GM23338 (cell line): ENCODE measurements at regions not wholly inside any gene's neighbourhood (a gene's known extent, or its start where the extent isn't known, plus 50 kb on each side); places are given as distances from the start of the nearest gene placed in this dataset.

Experiments used
- CTCF ChIP-seq, 2 experiments: fragments of 200-600 bp in 1 of 2; sonication (generic) in 1 of 2; conservative IDR thresholded peaks; 2 replicates each; pipeline versions ENCODE4 v1.5.1 to v1.6.1; 2016 to 2017; ENCODE audit warnings: antibody characterized with exemption in 2 of 2, low read depth in 2 of 2, mild to moderate bottlenecking in 2 of 2, moderate library complexity in 1 of 2
- EZH2 ChIP-seq: fragments of 200-600 bp; sonication (generic); IDR thresholded peaks from one replicate; pipeline ENCODE4 v1.8.0; 2017; ENCODE audit warnings: antibody characterized with exemption, mild to moderate bottlenecking, low read depth; ENCODE audit not compliant: unreplicated experiment
- EZH2phosphoT487 ChIP-seq: fragments of 200-600 bp; sonication (generic); IDR thresholded peaks from one replicate; pipeline ENCODE4 v1.8.1; 2018; ENCODE audit warnings: antibody characterized with exemption; ENCODE audit not compliant: unreplicated experiment
- POLR2AphosphoS5 ChIP-seq: IDR thresholded peaks from 2 replicates; pipeline ENCODE4 v1.6.1; 2016; ENCODE audit warnings: antibody characterized with exemption, low read depth
- REST ChIP-seq: IDR thresholded peaks from one replicate; pipeline ENCODE4 v1.6.1; 2018; ENCODE audit warnings: antibody characterized with exemption; ENCODE audit not compliant: unreplicated experiment

GRCh38 chr16:85550953-85551924 lies 61.9 kb upstream of the GSE1 start:
- TF ChIP-seq CTCF (conservative IDR thresholded peaks at IDR 0.05; ENCODE audit: low read depth in 2 of 2) (0 out of 4 replicates have a peak, but pooled peaks of 1 of the 2 experiments have one; percentile 4), EZH2phosphoT487 (no peak), EZH2 (no peak), REST (no peak), POLR2AphosphoS5 (no peak)
